HUES48 (cell line): ENCODE measurements at regions not wholly inside any gene's neighbourhood (a gene's known extent, or its start where the extent isn't known, plus 50 kb on each side); places are given as distances from the start of the nearest gene placed in this dataset.

ENCODE experiments used
- H3K27ac ChIP-seq: one replicate; pipeline ENCODE4 v1.7.0; 2013; ENCODE audit warnings: low read depth, low read length, inconsistent platforms
- H3K27me3 ChIP-seq: 2 replicates; pipeline ENCODE4 v1.6.1; 2013; ENCODE audit warnings: mild to moderate bottlenecking, low read length; ENCODE audit not compliant: control insufficient read depth, insufficient read depth
- H3K36me3 ChIP-seq: 2 replicates; pipeline ENCODE4 v1.6.1; 2013; ENCODE audit warnings: low read length; ENCODE audit not compliant: control insufficient read depth, insufficient read depth
- H3K4me1 ChIP-seq: 2 replicates; pipeline ENCODE4 v1.6.1; 2013; ENCODE audit warnings: mild to moderate bottlenecking, low read length; ENCODE audit not compliant: control insufficient read depth, insufficient read depth
- H3K4me3 ChIP-seq: 2 replicates; pipeline ENCODE4 v1.5.1; 2013; ENCODE audit warnings: mild to moderate bottlenecking, low read depth, low read length
- H3K9ac ChIP-seq: 2 replicates; pipeline ENCODE4 v1.6.1; 2013; ENCODE audit warnings: mild to moderate bottlenecking, low read depth, low read length, moderate library complexity
- H3K9me3 ChIP-seq: 2 replicates; pipeline ENCODE4 v1.6.1; 2013; ENCODE audit warnings: low read length; ENCODE audit not compliant: control insufficient read depth, insufficient read depth

GRCh38 chr9:75408391-75408790 lies 320.1 kb downstream of the OSTF1 start:
- H3K4me1 ChIP-seq: no peaks in the 10 kb centered on the region
- no peak overlapping the region for H3K4me3 ChIP-seq
- H3K36me3 ChIP-seq: no peaks in the 10 kb centered on the region
- no peak overlapping the region for H3K27ac ChIP-seq
- no peak overlapping the region for H3K9ac ChIP-seq
- H3K9me3 ChIP-seq: no peaks in the 10 kb centered on the region
- H3K27me3 ChIP-seq: no peaks in the 10 kb centered on the region

- Histone ChIP-seq H3K27me3 (no peaks in the 10 kb centered on the region), H3K9ac (no peak overlapping the region), H3K36me3 (no peaks in the 10 kb centered on the region), H3K4me3 (no peak overlapping the region), H3K4me1 (peaks cover 11% of the 10 kb centered on the region), H3K9me3 (no peaks in the 10 kb centered on the region), H3K27ac (no peak overlapping the region)
Observed at GRCh38 chr9:75410405-75410804, 322.1 kb downstream of the OSTF1 start.

GRCh38 chr9:75414371-75415160 lies 326.3 kb downstream of the OSTF1 start:
- no peak overlapping the region for H3K9ac ChIP-seq
- no peaks in the 10 kb centered on the region for H3K27me3 ChIP-seq
- no peaks in the 10 kb centered on the region for H3K9me3 ChIP-seq
- no peak overlapping the region for H3K4me3 ChIP-seq
- no peak overlapping the region for H3K27ac ChIP-seq
- no peaks in the 10 kb centered on the region for H3K36me3 ChIP-seq
- peaks cover 11% of the 10 kb centered on the region for H3K4me1 ChIP-seq

GRCh38 chr9:75417471-75417870 lies 329.2 kb downstream of the OSTF1 start:
- no peak overlapping the region for H3K9ac ChIP-seq
- no peak overlapping the region for H3K4me3 ChIP-seq
- H3K4me1 ChIP-seq: peaks cover 11% of the 10 kb centered on the region

GRCh38 chr9:75418518-75418917 lies 330.2 kb downstream of the OSTF1 start:
- no peaks in the 10 kb centered on the region for H3K27me3 ChIP-seq
- H3K4me1 ChIP-seq: peaks cover 11% of the 10 kb centered on the region
- no peak overlapping the region for H3K4me3 ChIP-seq
- no peak overlapping the region for H3K9ac ChIP-seq
- H3K9me3 ChIP-seq: no peaks in the 10 kb centered on the region
- H3K36me3 ChIP-seq: no peaks in the 10 kb centered on the region
- H3K27ac ChIP-seq: no peak overlapping the region

More at GRCh38 chr9:75417471-75417870, 329.2 kb downstream of the OSTF1 start:
- Histone ChIP-seq H3K9me3 (no peaks in the 10 kb centered on the region), H3K36me3 (no peaks in the 10 kb centered on the region), H3K27me3 (no peaks in the 10 kb centered on the region), H3K27ac (no peak overlapping the region)

GRCh38 chr9:75422944-75423522 lies 334.7 kb downstream of the OSTF1 start:
- H3K27ac ChIP-seq: no peak overlapping the region
- H3K9me3 ChIP-seq: no peaks in the 10 kb centered on the region
- H3K4me1 ChIP-seq: no peaks in the 10 kb centered on the region

GRCh38 chr9:75429531-75430475 lies 341.5 kb downstream of the OSTF1 start:
- H3K27me3 ChIP-seq: no peaks in the 10 kb centered on the region
- no peaks in the 10 kb centered on the region for H3K36me3 ChIP-seq
- no peaks in the 10 kb centered on the region for H3K9me3 ChIP-seq

More at GRCh38 chr9:75422944-75423522, 334.7 kb downstream of the OSTF1 start:
- Histone ChIP-seq H3K36me3 (no peaks in the 10 kb centered on the region), H3K27me3 (no peaks in the 10 kb centered on the region), H3K9ac (no peak overlapping the region), H3K4me3 (no peak overlapping the region)

GRCh38 chr9:75431375-75431774 lies 343.1 kb downstream of the OSTF1 start:
- Histone ChIP-seq H3K27me3 (no peaks in the 10 kb centered on the region), H3K9me3 (no peaks in the 10 kb centered on the region), H3K27ac (no peak overlapping the region), H3K9ac (no peak overlapping the region), H3K36me3 (no peaks in the 10 kb centered on the region), H3K4me1 (no peaks in the 10 kb centered on the region), H3K4me3 (no peak overlapping the region)

More at GRCh38 chr9:75429531-75430475, 341.5 kb downstream of the OSTF1 start:
- Histone ChIP-seq H3K9ac (no peak overlapping the region), H3K4me1 (no peaks in the 10 kb centered on the region), H3K4me3 (no peak overlapping the region), H3K27ac (no peak overlapping the region)

- H3K9me3 ChIP-seq: no peaks in the 10 kb centered on the region
- H3K27ac ChIP-seq: no peak overlapping the region
- no peaks in the 10 kb centered on the region for H3K36me3 ChIP-seq
- H3K4me3 ChIP-seq: no peak overlapping the region
- H3K27me3 ChIP-seq: no peaks in the 10 kb centered on the region
- H3K4me1 ChIP-seq: no peaks in the 10 kb centered on the region
- no peak overlapping the region for H3K9ac ChIP-seq
Observed at GRCh38 chr9:75432386-75432785, 344.1 kb downstream of the OSTF1 start.

- Histone ChIP-seq H3K27ac (no peak overlapping the region), H3K9me3 (no peaks in the 10 kb centered on the region), H3K9ac (no peak overlapping the region), H3K4me1 (no peaks in the 10 kb centered on the region), H3K4me3 (no peak overlapping the region), H3K36me3 (no peaks in the 10 kb centered on the region), H3K27me3 (no peaks in the 10 kb centered on the region)
Observed at GRCh38 chr9:75432888-75433287, 344.6 kb downstream of the OSTF1 start.
